ENCODE measurements at regions not wholly inside any gene's neighbourhood (a gene's known extent, or its start where the extent isn't known, plus 50 kb on each side); places are given as distances from the start of the nearest gene placed in this dataset.
"Not testable (repeated sequence)": the region's sequence is repeated elsewhere in the genome, so short reads cannot be mapped to it uniquely, and the experiment has no call there.

DNA sequence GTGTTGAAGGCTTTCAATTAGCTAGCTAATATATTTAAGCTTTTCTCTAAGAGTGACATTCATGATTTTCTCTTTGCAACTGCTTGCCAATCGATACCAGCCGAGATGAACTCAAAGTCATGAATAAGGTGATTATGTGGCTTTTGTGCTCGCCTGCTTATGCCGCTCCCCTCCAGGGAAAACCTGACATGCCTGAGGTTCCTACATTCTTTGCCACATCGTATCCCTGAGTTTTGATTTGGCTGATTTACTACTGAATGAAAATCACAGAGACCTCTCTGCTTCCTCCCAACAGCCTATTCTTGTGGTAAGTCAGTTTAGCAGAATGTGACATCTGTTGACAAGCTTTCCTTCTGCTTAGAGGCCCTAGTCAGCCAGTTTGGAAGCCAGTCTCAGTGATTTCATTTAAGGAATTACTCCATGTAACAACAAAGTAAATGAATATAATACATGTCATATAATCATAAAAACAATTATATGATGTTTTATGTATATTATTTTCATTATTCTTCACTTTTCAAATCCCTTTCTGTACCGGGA is 513.4 kb downstream of the CSNK1G3 start:
- intact Hi-C loops (cut with DNase I): no loop called here
- no peaks in the 10 kb centered on the region for H3K9me3 ChIP-seq
- TF ChIP-seq, protein P1, sequence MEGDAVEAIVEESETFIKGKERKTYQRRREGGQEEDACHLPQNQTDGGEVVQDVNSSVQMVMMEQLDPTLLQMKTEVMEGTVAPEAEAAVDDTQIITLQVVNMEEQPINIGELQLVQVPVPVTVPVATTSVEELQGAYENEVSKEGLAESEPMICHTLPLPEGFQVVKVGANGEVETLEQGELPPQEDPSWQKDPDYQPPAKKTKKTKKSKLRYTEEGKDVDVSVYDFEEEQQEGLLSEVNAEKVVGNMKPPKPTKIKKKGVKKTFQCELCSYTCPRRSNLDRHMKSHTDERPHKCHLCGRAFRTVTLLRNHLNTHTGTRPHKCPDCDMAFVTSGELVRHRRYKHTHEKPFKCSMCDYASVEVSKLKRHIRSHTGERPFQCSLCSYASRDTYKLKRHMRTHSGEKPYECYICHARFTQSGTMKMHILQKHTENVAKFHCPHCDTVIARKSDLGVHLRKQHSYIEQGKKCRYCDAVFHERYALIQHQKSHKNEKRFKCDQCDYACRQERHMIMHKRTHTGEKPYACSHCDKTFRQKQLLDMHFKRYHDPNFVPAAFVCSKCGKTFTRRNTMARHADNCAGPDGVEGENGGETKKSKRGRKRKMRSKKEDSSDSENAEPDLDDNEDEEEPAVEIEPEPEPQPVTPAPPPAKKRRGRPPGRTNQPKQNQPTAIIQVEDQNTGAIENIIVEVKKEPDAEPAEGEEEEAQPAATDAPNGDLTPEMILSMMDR (IDR thresholded peaks at IDR 0.05): no peak
- TF ChIP-seq POLR2A (IDR thresholded peaks at IDR 0.05): no peak
- H3K4me3 ChIP-seq: no peak overlapping the region
- H3K27ac ChIP-seq: no peak overlapping the region
- ATAC-seq (no peak), DNase-seq (no peak)
- H3K4me1 ChIP-seq: no peaks in the 10 kb centered on the region
- WGBS (ENCODE audit: insufficient coverage, low coverage, low lambda C conversion rate, missing lambda C conversion rate): 61% methylated on average over 6 of the region's 6 CpGs
- no peaks in the 10 kb centered on the region for H3K36me3 ChIP-seq
- no peaks in the 10 kb centered on the region for H3K27me3 ChIP-seq

DNA sequence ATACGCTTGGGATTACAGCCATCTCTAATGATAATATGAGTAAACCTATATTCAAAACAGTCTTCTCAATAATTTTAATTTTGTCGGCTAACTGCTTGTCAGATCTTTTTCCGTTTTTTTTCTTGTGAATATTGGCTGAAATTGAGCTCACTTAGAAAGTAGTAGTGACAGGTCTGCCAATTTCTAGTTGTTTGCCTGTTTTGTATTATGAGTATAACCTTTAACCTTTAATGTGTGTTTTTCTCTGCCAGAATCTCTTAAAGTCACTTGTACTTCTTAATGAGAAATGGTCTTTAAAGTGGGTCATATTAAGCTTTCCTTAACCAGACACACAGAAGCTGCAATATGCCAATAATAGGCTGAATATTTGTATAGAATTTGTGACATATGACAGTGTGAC is 511.0 kb downstream of the CSNK1G3 start:
- H3K4me3 ChIP-seq: no peak overlapping the region
- no peaks in the 10 kb centered on the region for H3K4me1 ChIP-seq
- no peak overlapping the region for H3K27ac ChIP-seq
- no peaks in the 10 kb centered on the region for H3K9me3 ChIP-seq
- no peak for DNase-seq
- H3K36me3 ChIP-seq: no peaks in the 10 kb centered on the region
- intact Hi-C loops (cut with DNase I): no loop called here
- TF ChIP-seq, protein P1 (IDR thresholded peaks at IDR 0.05): no peak
- no peak for TF ChIP-seq POLR2A (IDR thresholded peaks at IDR 0.05)
- H3K27me3 ChIP-seq: no peaks in the 10 kb centered on the region
- 52% methylated on average over 3 of the region's 3 CpGs for WGBS (ENCODE audit: insufficient coverage, low coverage, low lambda C conversion rate, missing lambda C conversion rate)
- no peak for ATAC-seq

DNA sequence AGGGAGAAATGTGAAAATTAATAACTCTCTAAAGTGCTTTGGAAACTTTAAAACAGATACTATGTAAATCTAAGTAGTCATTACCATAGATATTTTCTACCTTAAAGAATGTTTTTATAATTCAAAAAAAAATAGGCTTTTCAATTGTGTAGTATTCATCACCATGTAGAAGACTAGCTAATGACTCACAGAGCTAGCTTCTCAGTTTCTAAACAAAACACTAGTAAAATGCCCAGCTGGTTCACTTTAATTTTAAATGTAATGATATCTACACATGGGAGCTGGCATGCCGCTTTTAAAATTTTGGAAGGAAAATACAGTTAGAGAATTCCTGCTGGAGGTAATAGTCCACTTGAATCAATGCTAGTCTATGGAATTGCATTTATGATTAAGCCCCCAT is 509.8 kb downstream of the CSNK1G3 start:
- H3K4me1 ChIP-seq: no peaks in the 10 kb centered on the region
- H3K27ac ChIP-seq: no peak overlapping the region
- no peak overlapping the region for H3K4me3 ChIP-seq
- no peaks in the 10 kb centered on the region for H3K9me3 ChIP-seq
- TF ChIP-seq, protein P1 (IDR thresholded peaks at IDR 0.05): no peak
- TF ChIP-seq POLR2A (IDR thresholded peaks at IDR 0.05): no peak
- no peaks in the 10 kb centered on the region for H3K36me3 ChIP-seq
- 91% methylated on average over 1 of the region's 1 CpG for WGBS (ENCODE audit: insufficient coverage, low coverage, low lambda C conversion rate, missing lambda C conversion rate)
- no peak for ATAC-seq
- no peaks in the 10 kb centered on the region for H3K27me3 ChIP-seq
- intact Hi-C loops (cut with DNase I): no loop called here
- no peak for DNase-seq

DNA sequence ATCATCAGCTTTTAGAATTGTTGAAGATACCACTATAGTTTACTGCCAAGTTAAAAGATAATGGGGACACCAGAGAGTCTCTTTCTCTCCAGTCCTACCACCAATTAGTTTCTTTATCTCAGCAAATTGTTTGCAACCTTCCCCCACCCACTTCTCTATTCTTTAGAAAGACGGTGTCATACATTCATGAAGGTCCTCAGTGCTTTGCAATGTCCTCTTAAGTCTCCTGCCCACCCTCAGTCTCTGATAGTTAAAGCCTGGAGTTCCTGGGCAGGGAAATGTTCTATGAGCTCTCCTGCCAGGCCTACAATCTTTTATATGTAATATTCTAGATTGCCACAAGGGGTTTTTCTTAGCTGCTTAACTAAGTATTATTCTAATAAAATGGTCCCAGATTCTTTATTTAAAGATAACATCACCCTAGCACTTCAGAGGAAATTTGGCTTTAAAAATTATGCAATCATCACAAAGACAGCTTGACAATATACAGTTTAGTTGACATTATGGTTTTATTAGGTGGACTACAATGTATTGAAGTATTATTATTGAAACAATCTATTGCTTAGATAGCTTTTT is 509.2 kb downstream of the CSNK1G3 start:
- no peak for TF ChIP-seq POLR2A (IDR thresholded peaks at IDR 0.05)
- TF ChIP-seq, protein P1 (IDR thresholded peaks at IDR 0.05): no peak
- WGBS (ENCODE audit: insufficient coverage, low coverage, low lambda C conversion rate, missing lambda C conversion rate): 25% methylated on average over 1 of the region's 1 CpG

DNA sequence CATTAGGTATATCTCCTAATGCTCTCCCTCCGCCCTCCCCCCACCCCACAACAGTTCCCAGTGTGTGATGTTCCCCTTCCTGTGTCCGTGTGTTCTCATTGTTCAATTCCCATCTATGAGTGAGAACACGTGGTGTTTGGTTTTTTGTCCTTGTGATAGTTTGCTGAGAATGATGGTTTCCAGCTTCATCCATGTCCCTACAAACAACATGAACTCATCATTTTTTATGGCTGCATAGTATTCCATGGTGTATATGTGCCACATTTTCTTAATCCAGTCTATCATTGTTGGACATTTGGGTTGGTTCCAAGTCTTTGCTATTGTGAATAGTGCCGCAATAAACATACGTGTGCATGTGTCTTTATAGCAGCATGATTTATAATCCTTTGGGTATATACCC is 505.3 kb downstream of the CSNK1G3 start:
- H3K9me3 ChIP-seq; intact Hi-C loops (cut with DNase I); ATAC-seq; H3K27ac ChIP-seq; H3K4me1 ChIP-seq; H3K36me3 ChIP-seq; H3K4me3 ChIP-seq; DNase-seq; H3K27me3 ChIP-seq: not testable (repeated sequence)
- 66% methylated on average over 2 of the region's 5 CpGs for WGBS (ENCODE audit: insufficient coverage, low coverage, low lambda C conversion rate, missing lambda C conversion rate)

More for the DNA sequence above, 509.2 kb downstream of the CSNK1G3 start:
- no peaks in the 10 kb centered on the region for H3K27me3 ChIP-seq
- H3K27ac ChIP-seq: no peak overlapping the region
- ATAC-seq: no peak
- H3K4me3 ChIP-seq: no peak overlapping the region
- DNase-seq: no peak
- H3K36me3 ChIP-seq: no peaks in the 10 kb centered on the region
- intact Hi-C loops (cut with DNase I): no loop called here
- no peaks in the 10 kb centered on the region for H3K4me1 ChIP-seq
- H3K9me3 ChIP-seq: no peaks in the 10 kb centered on the region

Data from right lobe of liver (tissue), 6 donors.